Neural cell (in vitro differentiated cells): ENCODE measurements at regions not wholly inside any gene's neighbourhood (a gene's known extent, or its start where the extent isn't known, plus 50 kb on each side); places are given as distances from the start of the nearest gene placed in this dataset.

Experiments used
- H2AFZ ChIP-seq: fragments of 200-600, 300-800 bp; sonication (generic), shearing (Covaris generic); 2 replicates; pipeline ENCODE4 v1.6.0; 2014; ENCODE audit warnings: low read depth, mild to moderate bottlenecking, antibody characterized with exemption, low read length, moderate library complexity
- H3F3A ChIP-seq: fragments of 200-600 bp; shearing (Covaris generic); 2 replicates; pipeline ENCODE4 v1.6.1; 2016; ENCODE audit warnings: mild to moderate bottlenecking, moderate library complexity, mixed read lengths, antibody characterized with exemption, low read length; ENCODE audit not compliant: insufficient read depth, poor library complexity, severe bottlenecking
- H3K27ac ChIP-seq: fragments of 200-600, 300-800 bp; sonication (generic), shearing (Covaris generic); 2 replicates; pipeline ENCODE4 v1.5.1; 2014; ENCODE audit warnings: mild to moderate bottlenecking, low read length, moderate library complexity
- H3K27me3 ChIP-seq: fragments of 300-800, 200-600 bp; sonication (generic), shearing (Covaris generic); 2 replicates; pipeline ENCODE4 v1.6.0; 2014; ENCODE audit warnings: mild to moderate bottlenecking, low read depth, low read length, moderate library complexity; ENCODE audit not compliant: insufficient read depth
- H3K36me3 ChIP-seq: fragments of 300-800, 200-600 bp; sonication (generic), shearing (Covaris generic); 2 replicates; pipeline ENCODE4 v1.5.1; 2014; ENCODE audit warnings: mild to moderate bottlenecking, antibody characterized with exemption, low read length, moderate library complexity; ENCODE audit not compliant: insufficient read depth
- H3K4me2 ChIP-seq: fragments of 300-800, 200-600 bp; sonication (generic), shearing (Covaris generic); 2 replicates; pipeline ENCODE4 v1.6.0; 2014; ENCODE audit warnings: mild to moderate bottlenecking, low read length
- H3K4me3 ChIP-seq: fragments of 300-800, 200-600 bp; sonication (generic), shearing (Covaris generic); 2 replicates; pipeline ENCODE4 v1.5.1; 2014; ENCODE audit warnings: mild to moderate bottlenecking, low read length, moderate library complexity
- H3K79me2 ChIP-seq: fragments of 200-600 bp; shearing (Covaris generic); replicated peaks from 2 replicates; pipeline ENCODE4 v1.6.0; 2014; ENCODE audit warnings: mild to moderate bottlenecking, low read length, moderate library complexity; ENCODE audit not compliant: insufficient read depth
- H3K9ac ChIP-seq: fragments of 300-800, 200-600 bp; sonication (generic), shearing (Covaris generic); 2 replicates; pipeline ENCODE4 v1.6.1; 2016; ENCODE audit warnings: mild to moderate bottlenecking, low read length, mixed read lengths
- H3K9me2 ChIP-seq: fragments of 200-600 bp; shearing (Covaris generic); 2 replicates; pipeline ENCODE4 v1.6.1; 2016; ENCODE audit warnings: mild to moderate bottlenecking, low read length, mixed read lengths; ENCODE audit not compliant: insufficient read depth
- H3K9me3 ChIP-seq: fragments of 200-600, 300-800 bp; sonication (generic), shearing (Covaris generic); 2 replicates; pipeline ENCODE4 v1.6.1; 2016; ENCODE audit warnings: mild to moderate bottlenecking, mixed run types, low read length, moderate library complexity, mixed read lengths
- H4K20me1 ChIP-seq: fragments of 200-600 bp; shearing (Covaris generic); 2 replicates; pipeline ENCODE4 v1.6.1; 2016; ENCODE audit warnings: mild to moderate bottlenecking, mixed run types; ENCODE audit not compliant: insufficient read depth
- CTCF ChIP-seq: fragments of 450-650 bp; IDR thresholded peaks from 2 replicates; pipeline ENCODE4 v1.5.1; 2014; ENCODE audit warnings: antibody characterized with exemption, mild to moderate bottlenecking, moderate library complexity; ENCODE audit not compliant: poor library complexity, severe bottlenecking
- EP300 ChIP-seq: fragments of 450-650 bp; conservative IDR thresholded peaks from 2 replicates; pipeline ENCODE4 v1.6.1; 2014; ENCODE audit warnings: antibody characterized with exemption, mild to moderate bottlenecking, moderate library complexity; ENCODE audit not compliant: poor library complexity, severe bottlenecking
- EZH2 ChIP-seq: fragments of 200-600, 300-800 bp; shearing (Covaris generic), sonication (generic); IDR thresholded peaks from 2 replicates; pipeline ENCODE4 v1.6.1; 2014; ENCODE audit warnings: antibody characterized with exemption, low read length, borderline replicate concordance, mild to moderate bottlenecking; ENCODE audit not compliant: insufficient read depth, poor library complexity, severe bottlenecking
- MXI1 ChIP-seq: fragments of 450-650 bp; conservative IDR thresholded peaks from 2 replicates; pipeline ENCODE4 v1.6.1; 2014; ENCODE audit warnings: antibody characterized with exemption, mild to moderate bottlenecking; ENCODE audit not compliant: poor library complexity, severe bottlenecking
- POLR2AphosphoS5 ChIP-seq: IDR thresholded peaks from 2 replicates; pipeline ENCODE4 v1.6.1; 2012
- RAD21 ChIP-seq: fragments of 450-650 bp; conservative IDR thresholded peaks from 2 replicates; pipeline ENCODE4 v1.6.1; 2014; ENCODE audit warnings: antibody characterized with exemption, mild to moderate bottlenecking, moderate library complexity
- REST ChIP-seq: IDR thresholded peaks from 2 replicates; pipeline ENCODE4 v1.6.1; 2012; ENCODE audit warnings: borderline replicate concordance
- SMC3 ChIP-seq: fragments of 450-650 bp; conservative IDR thresholded peaks from 2 replicates; pipeline ENCODE4 v1.6.1; 2014; ENCODE audit warnings: antibody characterized with exemption, mild to moderate bottlenecking, moderate library complexity; ENCODE audit not compliant: poor library complexity
- TAF1 ChIP-seq: IDR thresholded peaks from 2 replicates; pipeline ENCODE4 v1.6.1; 2012; ENCODE audit warnings: low read depth

GRCh38 chrX:149372866-149373265 is 132.2 kb downstream of the IDS start:
- TF ChIP-seq MXI1 (no peak), RAD21 (no peak), SMC3 (no peak), TAF1 (no peak), POLR2AphosphoS5 (no peak), CTCF (no peak), EZH2 (no peak), REST (no peak), EP300 (no peak)
- H4K20me1 ChIP-seq, result no peaks in the 10 kb centered on the region
- H3F3A ChIP-seq, result no peaks in the 10 kb centered on the region
- H3K79me2 ChIP-seq, result no peaks in the 10 kb centered on the region
- H3K27me3 ChIP-seq, result no peaks in the 10 kb centered on the region
- H3K4me2 ChIP-seq, result no peak overlapping the region
- peak overlapping the region; percentile 38 for H3K9ac ChIP-seq
- H3K27ac ChIP-seq, result peak overlapping the region; percentile 76
- no peaks in the 10 kb centered on the region for H3K36me3 ChIP-seq
- no peaks in the 10 kb centered on the region for H3K9me2 ChIP-seq
- no peak overlapping the region for H2AFZ ChIP-seq
- no peaks in the 10 kb centered on the region for H3K9me3 ChIP-seq
- H3K4me3 ChIP-seq, result peak overlapping the region; percentile 44

GRCh38 chrX:149371986-149372385 is 133.1 kb downstream of the IDS start:
- Histone ChIP-seq H3K9ac (peak overlapping the region; percentile 38), H3K27me3 (no peaks in the 10 kb centered on the region), H3K27ac (peak overlapping the region; percentile 76), H3K9me3 (no peaks in the 10 kb centered on the region), H3F3A (no peaks in the 10 kb centered on the region), H3K36me3 (no peaks in the 10 kb centered on the region), H3K4me3 (peak overlapping the region; percentile 44), H3K4me2 (peak overlapping the region; percentile 6), H3K79me2 (no peaks in the 10 kb centered on the region), H2AFZ (no peak overlapping the region), H3K9me2 (no peaks in the 10 kb centered on the region), H4K20me1 (no peaks in the 10 kb centered on the region)
- TF ChIP-seq REST, result peak; percentile 50
- no peak for TF ChIP-seq EP300
